GM21390 (cell line): ENCODE measurements at regions not wholly inside any gene's neighbourhood (a gene's known extent, or its start where the extent isn't known, plus 50 kb on each side); places are given as distances from the start of the nearest gene placed in this dataset.
"Not testable (repeated sequence)": the region's sequence is repeated elsewhere in the genome, so short reads cannot be mapped to it uniquely, and the experiment has no call there.

ENCODE experiments used
- ATAC-seq: cut with Tn5 transposase; IDR thresholded peaks from one replicate; pipeline ENCODE4 v1.9.1; 2021; ENCODE audit not compliant: unreplicated experiment

DNA sequence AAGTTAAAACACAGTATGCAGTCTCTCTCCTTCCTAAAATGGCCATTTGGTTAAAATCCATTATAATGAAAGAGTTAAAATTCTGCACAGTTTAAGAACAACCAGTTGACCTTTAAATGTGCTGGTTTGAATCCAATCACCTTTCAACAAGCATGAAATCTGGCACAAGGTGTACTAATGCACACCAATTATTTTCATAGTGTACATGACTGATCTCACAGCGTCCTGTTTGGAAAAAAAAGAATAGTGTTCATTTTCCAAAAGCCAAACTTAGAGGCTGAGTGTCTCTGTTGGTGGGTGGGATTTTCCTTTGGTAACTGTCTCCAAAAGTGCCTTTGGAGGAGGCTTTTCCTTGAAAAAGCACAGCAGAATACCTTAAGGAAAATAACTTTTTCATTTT is 180.6 kb downstream of the DEPDC1B start:
- no peak for ATAC-seq

DNA sequence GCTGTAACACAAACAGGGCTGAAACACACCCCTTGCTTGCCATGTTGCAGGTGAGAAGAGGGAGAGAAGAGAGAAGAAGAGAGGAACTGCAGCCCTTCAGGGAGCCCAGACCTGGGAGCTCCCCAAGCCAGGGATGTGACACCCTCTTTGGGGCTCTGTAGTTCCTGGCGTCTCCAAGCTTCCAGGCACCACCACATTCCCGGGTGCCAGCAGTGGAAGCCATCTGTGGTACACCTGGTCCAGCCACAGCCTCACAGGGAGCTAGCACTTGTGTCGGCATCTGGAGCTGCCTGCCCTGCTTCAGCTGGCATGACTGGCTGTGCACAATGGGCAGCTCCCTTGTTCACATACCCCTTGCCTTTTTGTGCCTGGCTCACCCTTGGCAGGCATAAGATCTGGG is 182.1 kb downstream of the DEPDC1B start:
- no peak for ATAC-seq

DNA sequence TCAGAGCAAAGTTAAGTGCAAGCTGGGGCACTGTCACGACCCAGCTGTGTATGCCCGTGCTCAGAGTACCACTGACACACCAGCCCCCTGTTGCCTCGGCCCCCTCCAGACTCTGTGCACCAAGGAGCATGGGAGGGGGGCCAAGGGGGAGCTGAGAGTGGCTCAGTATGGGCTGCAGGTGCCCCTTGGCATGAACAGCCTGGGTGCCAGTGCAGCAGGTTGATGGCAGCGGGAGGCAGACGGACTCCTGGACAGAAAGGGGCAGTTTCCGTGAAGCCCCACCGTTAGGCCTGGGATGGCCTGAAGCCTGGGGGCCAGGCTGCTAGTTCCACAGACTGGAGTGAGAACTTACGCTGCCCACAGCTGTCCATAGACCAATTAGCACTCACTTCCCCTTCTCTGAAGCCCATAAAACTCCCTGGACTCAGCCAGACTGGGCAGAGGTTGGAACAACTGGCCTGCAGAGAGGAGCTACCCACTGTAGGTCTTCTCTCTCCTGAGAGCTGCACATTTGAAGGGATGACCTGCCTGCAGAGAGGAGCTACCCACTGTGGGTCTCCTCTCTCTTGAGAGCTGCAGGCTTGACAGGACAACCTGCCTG is 182.8 kb downstream of the DEPDC1B start:
- ATAC-seq: no peak

- no peak for ATAC-seq
Observed at GRCh38 chr5:60516688-60517087, 183.3 kb downstream of the DEPDC1B start.

DNA sequence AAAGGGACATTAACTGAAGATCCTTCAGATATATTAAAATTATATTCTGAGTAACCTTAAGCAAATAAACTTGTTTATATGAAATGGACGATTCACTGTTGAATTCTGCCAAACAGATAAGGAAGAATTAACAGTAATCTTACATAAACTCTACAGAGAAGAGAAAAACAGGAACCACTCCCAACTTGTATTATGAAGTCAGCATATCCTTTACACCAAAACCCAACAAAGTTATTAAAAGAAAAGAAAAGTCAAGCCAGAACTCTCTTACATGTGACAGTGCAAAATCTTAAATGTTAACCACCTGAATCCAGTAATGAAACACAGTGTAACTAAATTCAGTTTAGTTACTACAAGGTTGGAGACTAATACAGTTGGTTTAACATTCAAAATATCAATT is 185.8 kb downstream of the DEPDC1B start:
- peak; percentile 49 for ATAC-seq

DNA sequence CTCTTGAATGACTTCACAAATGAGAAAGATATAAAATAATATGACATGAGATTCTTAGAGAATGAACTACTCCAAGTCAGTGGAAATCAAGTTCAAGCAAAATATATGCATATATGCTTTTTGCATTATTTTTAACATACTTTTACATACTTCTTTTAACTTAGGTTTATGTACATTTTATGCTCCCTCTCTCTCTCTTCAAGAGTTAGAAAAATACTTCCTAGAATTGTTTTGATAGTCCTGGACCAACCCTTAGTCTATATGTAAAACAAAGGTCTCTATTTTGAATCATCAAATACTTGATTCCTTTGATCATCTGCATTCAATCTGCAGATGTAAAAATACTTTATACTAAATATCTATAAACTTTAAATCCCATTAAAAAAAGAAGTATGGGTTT is 187.8 kb downstream of the DEPDC1B start:
- no peak for ATAC-seq

GRCh38 chr5:60510663-60511062 is 189.3 kb downstream of the DEPDC1B start:
- ATAC-seq: no peak

- ATAC-seq: peak; percentile 45
Observed at GRCh38 chr5:60510049-60510448, 189.9 kb downstream of the DEPDC1B start.

GRCh38 chr5:60509519-60509918 is 190.4 kb downstream of the DEPDC1B start:
- ATAC-seq: no peak

GRCh38 chr5:60507687-60508086 is 192.3 kb downstream of the DEPDC1B start:
- ATAC-seq: no peak

GRCh38 chr5:60505373-60506171 is 194.4 kb downstream of the DEPDC1B start:
- no peak for ATAC-seq

DNA sequence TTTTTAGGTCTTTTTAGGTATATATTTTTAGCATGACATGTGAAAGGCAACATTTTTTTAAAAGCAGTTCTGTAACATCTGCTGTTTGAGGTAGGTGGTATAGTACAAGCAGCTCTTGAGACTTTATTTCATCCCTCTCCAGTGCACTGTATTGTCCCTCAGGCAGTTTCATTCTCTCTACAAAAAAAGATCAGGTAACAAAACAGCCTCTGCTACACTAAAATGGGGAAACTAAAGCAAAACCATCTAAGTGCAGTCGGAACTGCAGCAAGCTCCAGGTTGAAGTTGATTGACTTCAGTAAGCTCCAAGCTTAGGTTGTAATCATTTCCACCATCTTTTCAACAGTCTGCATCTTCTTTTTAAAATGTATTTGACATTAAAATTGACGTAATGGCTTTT is 195.6 kb downstream of the DEPDC1B start:
- peak; percentile 90 for ATAC-seq

DNA sequence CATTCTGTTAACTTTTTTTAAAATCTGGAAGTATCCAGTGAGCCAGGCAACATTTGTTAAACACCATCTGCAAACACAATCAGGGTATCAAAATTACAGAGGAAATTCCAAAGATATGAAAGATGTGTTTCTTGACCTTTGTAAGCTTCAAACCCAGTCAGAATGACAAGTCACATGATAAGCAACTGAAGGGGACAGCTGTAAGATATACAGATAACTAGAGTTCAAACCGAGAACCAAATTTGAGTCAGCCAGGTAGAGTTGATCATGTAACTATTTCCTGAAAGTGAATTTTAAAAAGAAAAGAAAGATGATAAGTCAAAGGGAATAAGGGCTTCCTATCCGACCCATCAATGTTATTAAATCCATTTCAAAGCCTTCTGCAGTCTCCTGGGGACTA is 196.2 kb downstream of the DEPDC1B start:
- peak; percentile 77 for ATAC-seq

DNA sequence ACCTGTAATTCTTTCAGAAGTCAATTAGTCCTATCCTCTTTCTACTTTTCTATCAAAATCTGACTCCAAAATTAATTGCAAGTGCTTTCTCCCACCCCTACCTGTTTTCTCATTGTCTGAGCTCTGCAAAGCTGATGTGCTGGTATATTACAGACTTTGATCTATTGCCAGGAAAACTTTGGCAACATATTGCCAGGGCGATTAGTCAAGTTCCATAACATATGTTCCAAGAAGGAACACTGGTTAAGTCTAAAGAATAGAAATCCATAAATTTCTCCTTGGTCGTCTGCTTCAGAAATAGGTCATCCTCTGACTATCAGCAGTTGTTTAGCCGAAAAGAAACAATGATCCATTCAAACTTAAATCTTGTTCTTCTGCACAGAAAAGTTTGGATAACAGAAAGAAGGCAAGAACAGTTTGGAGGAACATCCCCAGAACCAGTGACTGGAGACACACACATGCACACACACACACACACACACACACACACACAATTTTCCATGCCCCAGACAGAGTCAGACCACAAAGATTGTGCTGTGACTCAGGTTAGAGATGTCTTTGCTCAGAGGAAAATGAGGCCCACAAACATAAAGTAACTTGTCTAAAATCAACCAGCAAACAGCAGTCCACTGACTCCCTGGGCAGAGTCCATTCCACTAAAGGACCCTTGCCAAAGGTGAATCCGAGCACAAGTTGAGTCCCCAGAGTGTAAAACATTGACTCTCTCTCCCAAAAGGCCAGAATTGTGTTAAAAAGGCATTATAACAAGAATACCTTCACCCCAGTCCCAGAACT is 202.1 kb downstream of the DEPDC1B start:
- ATAC-seq: no peak

- ATAC-seq: no peak
Observed at GRCh38 chr5:60495644-60496520, 204.1 kb downstream of the DEPDC1B start.

DNA sequence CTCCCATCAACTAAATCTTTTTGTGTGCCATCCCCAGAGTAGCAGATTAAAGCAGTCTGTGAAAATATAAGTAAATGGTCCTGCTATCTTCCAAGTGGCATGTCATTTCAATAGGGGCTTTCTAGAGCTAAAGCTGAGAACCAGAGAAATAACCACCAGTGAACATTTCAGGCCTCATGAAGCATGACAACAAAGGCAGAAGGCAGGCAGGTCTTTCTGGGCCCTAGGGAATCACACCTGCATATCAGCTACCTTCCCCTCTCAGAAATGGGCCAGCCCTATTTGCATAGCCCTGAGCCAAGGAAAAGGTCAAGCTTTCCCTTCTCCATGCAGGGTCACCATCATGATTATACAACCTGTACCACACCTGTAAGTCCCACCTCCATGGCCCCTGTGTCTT is 205.3 kb downstream of the DEPDC1B start:
- ATAC-seq: peak; percentile 83

- ATAC-seq: no peak
Observed at GRCh38 chr5:60494144-60494543, 205.8 kb downstream of the DEPDC1B start.

DNA sequence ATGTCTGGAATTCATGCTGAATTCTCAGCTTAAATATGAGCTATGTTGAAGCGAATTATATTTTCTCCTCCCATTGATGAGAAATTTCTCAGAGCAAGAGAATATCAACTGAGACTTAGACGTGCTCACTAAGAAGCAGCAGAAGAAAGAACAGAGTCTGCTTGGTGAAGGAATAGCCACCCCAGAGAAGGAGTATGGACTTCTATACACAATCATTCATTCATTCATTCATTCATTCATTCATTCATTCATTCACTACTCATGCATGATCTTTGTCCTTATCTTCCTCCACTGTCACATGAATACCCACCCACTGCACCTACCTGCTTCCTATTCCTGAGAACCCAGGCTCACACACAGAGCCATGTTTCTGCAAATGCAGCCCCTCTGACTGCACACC is 206.6 kb downstream of the DEPDC1B start:
- ATAC-seq: no peak

- ATAC-seq: no peak
Observed at GRCh38 chr5:60492958-60493357, 207.0 kb downstream of the DEPDC1B start.

GRCh38 chr5:60492358-60492757 is 207.6 kb downstream of the DEPDC1B start:
- not testable (repeated sequence) for ATAC-seq

DNA sequence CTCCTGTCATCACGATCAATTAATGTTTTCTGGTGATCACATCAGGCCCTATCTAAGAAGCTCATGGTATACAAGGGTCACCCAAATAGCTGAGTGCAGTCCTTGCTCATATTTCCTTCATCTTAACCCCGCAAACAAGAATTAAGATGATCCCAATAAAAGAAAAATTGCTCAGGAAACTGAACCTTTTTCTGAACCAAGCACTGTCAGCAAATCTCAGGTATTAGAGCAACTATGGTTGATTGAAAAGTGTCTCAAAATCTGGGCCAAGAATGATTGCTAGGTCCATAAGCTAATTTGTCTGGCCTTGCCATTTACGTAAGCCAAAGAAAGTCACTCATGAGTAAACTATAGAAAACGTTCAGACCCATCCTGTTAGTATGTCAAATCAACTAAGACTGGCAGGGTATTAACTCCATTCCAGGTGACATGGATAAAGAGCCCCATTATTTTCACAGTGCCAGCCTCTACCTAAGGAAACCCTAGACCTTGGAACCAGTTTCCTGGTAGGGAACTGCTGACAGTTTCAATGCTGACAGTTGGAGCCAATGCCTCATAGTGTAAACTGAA is 209.3 kb downstream of the DEPDC1B start:
- no peak for ATAC-seq
